ENCODE measurements at regions not wholly inside any gene's neighbourhood (a gene's known extent, or its start where the extent isn't known, plus 50 kb on each side); places are given as distances from the start of the nearest gene placed in this dataset.

- TF ChIP-seq CTCF (IDR thresholded peaks at IDR 0.05) (no peak), POLR2A (IDR thresholded peaks at IDR 0.05) (no peak)
Observed at GRCh38 chr3:90221900-90222299, 1114.5 kb downstream of the EPHA3 start.
